C4-2B (cell line): ENCODE measurements at regions not wholly inside any gene's neighbourhood (a gene's known extent, or its start where the extent isn't known, plus 50 kb on each side); places are given as distances from the start of the nearest gene placed in this dataset.

Source experiments
- CTCF ChIP-seq: fragments of 450-650 bp; conservative IDR thresholded peaks from 2 replicates; pipeline ENCODE4 v1.5.1; 2017; ENCODE audit warnings: mild to moderate bottlenecking
- ZFX ChIP-seq: fragments of 450-650 bp; IDR thresholded peaks from 2 replicates; pipeline ENCODE4 v1.6.1; 2017

GRCh38 chr11:116693102-116693570 lies 79.7 kb downstream of the BUD13 start:
- TF ChIP-seq CTCF, result no peak
- no peak for TF ChIP-seq ZFX
